GM12878 (cell line): ENCODE measurements at regions not wholly inside any gene's neighbourhood (a gene's known extent, or its start where the extent isn't known, plus 50 kb on each side); places are given as distances from the start of the nearest gene placed in this dataset.

Experiments used
- EP300 ChIP-seq, 2 experiments: fragments of 150-350 bp in 1 of 2; IDR thresholded peaks; 2 replicates each; pipeline ENCODE4 v1.6.1; 2011 to 2012; ENCODE audit warnings: low read depth in 2 of 2, low read length in 2 of 2, borderline replicate concordance in 1 of 2, improper control_type of control experiment in 1 of 2, inconsistent platforms in 1 of 2; ENCODE audit not compliant: control insufficient read depth in 1 of 2
- TF ChIP-seq, protein P1 (sequence below), 3 experiments: IDR thresholded peaks in 2 of 3; conservative IDR thresholded peaks in 1 of 3; 2 replicates each; pipeline ENCODE4 v1.5.1; 2011; ENCODE audit warnings: low read depth in 3 of 3, low read length in 3 of 3, mild to moderate bottlenecking in 3 of 3, control low read depth in 2 of 3, moderate library complexity in 2 of 3, inconsistent platforms in 1 of 3, mixed read lengths in 1 of 3; ENCODE audit not compliant: control insufficient read depth in 2 of 3, insufficient read depth in 1 of 3; ENCODE audit errors: extremely low read depth in 1 of 3
- TF ChIP-seq, protein P2 (sequence below): IDR thresholded peaks from 2 replicates; pipeline ENCODE4 v1.6.1; 2011; ENCODE audit warnings: mild to moderate bottlenecking, low read depth, low read length, moderate library complexity; ENCODE audit not compliant: insufficient replicate concordance
- TF ChIP-seq, protein P3 (sequence below): IDR thresholded peaks from 2 replicates; pipeline ENCODE4 v1.6.1; 2012; ENCODE audit warnings: mild to moderate bottlenecking, low read depth, low read length

DNA sequence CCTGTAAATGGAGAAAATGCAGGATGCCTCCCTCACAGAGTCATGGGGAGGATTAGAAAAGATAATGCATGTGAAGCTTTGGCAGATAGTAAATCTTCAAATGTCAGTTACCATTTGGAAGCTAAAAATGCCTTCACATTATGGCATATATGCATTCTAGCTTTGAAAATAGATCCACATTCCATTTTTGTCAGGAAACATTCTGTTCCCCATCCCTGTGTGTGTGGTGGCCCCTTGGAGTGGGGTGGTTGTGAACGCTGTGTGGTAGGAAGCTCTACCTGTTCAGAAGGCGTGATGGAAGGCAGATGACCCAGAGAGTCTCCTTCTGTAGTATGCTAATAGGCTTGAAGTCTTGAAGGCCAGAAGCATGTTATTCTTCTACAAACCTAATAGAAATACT is 242.0 kb downstream of the HAPSTR1 start:
- TF ChIP-seq, protein P1, sequence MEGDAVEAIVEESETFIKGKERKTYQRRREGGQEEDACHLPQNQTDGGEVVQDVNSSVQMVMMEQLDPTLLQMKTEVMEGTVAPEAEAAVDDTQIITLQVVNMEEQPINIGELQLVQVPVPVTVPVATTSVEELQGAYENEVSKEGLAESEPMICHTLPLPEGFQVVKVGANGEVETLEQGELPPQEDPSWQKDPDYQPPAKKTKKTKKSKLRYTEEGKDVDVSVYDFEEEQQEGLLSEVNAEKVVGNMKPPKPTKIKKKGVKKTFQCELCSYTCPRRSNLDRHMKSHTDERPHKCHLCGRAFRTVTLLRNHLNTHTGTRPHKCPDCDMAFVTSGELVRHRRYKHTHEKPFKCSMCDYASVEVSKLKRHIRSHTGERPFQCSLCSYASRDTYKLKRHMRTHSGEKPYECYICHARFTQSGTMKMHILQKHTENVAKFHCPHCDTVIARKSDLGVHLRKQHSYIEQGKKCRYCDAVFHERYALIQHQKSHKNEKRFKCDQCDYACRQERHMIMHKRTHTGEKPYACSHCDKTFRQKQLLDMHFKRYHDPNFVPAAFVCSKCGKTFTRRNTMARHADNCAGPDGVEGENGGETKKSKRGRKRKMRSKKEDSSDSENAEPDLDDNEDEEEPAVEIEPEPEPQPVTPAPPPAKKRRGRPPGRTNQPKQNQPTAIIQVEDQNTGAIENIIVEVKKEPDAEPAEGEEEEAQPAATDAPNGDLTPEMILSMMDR (IDR thresholded peaks at IDR 0.05 in 2 of 3, conservative IDR thresholded peaks at IDR 0.05 in 1 of 3; ENCODE audit: control insufficient read depth in 2 of 3, extremely low read depth in 1 of 3, insufficient read depth in 1 of 3, low read depth in 3 of 3, low read length in 3 of 3), result no peak
- TF ChIP-seq EP300 (IDR thresholded peaks at IDR 0.05; ENCODE audit: borderline replicate concordance in 1 of 2, control insufficient read depth in 1 of 2, low read depth in 2 of 2, low read length in 2 of 2), result no peak
- TF ChIP-seq, protein P2, sequence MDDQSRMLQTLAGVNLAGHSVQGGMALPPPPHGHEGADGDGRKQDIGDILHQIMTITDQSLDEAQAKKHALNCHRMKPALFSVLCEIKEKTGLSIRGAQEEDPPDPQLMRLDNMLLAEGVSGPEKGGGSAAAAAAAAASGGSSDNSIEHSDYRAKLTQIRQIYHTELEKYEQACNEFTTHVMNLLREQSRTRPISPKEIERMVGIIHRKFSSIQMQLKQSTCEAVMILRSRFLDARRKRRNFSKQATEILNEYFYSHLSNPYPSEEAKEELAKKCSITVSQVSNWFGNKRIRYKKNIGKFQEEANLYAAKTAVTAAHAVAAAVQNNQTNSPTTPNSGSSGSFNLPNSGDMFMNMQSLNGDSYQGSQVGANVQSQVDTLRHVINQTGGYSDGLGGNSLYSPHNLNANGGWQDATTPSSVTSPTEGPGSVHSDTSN, result no peak
- TF ChIP-seq, protein P3, sequence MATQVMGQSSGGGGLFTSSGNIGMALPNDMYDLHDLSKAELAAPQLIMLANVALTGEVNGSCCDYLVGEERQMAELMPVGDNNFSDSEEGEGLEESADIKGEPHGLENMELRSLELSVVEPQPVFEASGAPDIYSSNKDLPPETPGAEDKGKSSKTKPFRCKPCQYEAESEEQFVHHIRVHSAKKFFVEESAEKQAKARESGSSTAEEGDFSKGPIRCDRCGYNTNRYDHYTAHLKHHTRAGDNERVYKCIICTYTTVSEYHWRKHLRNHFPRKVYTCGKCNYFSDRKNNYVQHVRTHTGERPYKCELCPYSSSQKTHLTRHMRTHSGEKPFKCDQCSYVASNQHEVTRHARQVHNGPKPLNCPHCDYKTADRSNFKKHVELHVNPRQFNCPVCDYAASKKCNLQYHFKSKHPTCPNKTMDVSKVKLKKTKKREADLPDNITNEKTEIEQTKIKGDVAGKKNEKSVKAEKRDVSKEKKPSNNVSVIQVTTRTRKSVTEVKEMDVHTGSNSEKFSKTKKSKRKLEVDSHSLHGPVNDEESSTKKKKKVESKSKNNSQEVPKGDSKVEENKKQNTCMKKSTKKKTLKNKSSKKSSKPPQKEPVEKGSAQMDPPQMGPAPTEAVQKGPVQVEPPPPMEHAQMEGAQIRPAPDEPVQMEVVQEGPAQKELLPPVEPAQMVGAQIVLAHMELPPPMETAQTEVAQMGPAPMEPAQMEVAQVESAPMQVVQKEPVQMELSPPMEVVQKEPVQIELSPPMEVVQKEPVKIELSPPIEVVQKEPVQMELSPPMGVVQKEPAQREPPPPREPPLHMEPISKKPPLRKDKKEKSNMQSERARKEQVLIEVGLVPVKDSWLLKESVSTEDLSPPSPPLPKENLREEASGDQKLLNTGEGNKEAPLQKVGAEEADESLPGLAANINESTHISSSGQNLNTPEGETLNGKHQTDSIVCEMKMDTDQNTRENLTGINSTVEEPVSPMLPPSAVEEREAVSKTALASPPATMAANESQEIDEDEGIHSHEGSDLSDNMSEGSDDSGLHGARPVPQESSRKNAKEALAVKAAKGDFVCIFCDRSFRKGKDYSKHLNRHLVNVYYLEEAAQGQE, result no peak
